ENCODE measurements at regions not wholly inside any gene's neighbourhood (a gene's known extent, or its start where the extent isn't known, plus 50 kb on each side); places are given as distances from the start of the nearest gene placed in this dataset.

DNA sequence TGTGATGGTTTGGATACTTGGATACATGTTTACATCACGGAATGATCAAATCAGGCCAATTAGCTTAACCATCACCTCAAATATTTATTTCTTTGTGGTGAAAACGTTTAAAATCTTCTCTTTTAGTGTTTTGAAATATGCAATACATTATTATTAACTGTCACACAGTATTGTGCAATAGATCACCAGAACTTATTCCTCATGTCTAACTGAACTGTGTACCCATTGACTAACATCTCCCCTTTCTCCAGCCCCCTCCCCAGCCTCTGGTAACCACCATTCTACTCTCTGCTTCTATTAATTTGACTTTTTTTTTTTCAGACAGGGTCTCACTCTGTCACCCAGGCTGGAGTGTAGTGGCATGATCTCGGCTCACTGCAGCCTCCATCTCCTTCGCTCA, 471.9 kb downstream of the BCOR start:
- TF ChIP-seq, protein P1, sequence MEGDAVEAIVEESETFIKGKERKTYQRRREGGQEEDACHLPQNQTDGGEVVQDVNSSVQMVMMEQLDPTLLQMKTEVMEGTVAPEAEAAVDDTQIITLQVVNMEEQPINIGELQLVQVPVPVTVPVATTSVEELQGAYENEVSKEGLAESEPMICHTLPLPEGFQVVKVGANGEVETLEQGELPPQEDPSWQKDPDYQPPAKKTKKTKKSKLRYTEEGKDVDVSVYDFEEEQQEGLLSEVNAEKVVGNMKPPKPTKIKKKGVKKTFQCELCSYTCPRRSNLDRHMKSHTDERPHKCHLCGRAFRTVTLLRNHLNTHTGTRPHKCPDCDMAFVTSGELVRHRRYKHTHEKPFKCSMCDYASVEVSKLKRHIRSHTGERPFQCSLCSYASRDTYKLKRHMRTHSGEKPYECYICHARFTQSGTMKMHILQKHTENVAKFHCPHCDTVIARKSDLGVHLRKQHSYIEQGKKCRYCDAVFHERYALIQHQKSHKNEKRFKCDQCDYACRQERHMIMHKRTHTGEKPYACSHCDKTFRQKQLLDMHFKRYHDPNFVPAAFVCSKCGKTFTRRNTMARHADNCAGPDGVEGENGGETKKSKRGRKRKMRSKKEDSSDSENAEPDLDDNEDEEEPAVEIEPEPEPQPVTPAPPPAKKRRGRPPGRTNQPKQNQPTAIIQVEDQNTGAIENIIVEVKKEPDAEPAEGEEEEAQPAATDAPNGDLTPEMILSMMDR (IDR thresholded peaks at IDR 0.05) = no peak
- no peak for TF ChIP-seq POLR2A (IDR thresholded peaks at IDR 0.05)

Data from uterus (tissue), 2 donors.